Hindlimb muscle (tissue), 1 donor: ENCODE measurements at regions not wholly inside any gene's neighbourhood (a gene's known extent, or its start where the extent isn't known, plus 50 kb on each side); places are given as distances from the start of the nearest gene placed in this dataset.
"Not testable (repeated sequence)": the region's sequence is repeated elsewhere in the genome, so short reads cannot be mapped to it uniquely, and the experiment has no call there.

Source experiments
- DNase-seq: peaks from one replicate; pipeline ENCODE4 v3.0.0-alpha.2; 2013

DNA sequence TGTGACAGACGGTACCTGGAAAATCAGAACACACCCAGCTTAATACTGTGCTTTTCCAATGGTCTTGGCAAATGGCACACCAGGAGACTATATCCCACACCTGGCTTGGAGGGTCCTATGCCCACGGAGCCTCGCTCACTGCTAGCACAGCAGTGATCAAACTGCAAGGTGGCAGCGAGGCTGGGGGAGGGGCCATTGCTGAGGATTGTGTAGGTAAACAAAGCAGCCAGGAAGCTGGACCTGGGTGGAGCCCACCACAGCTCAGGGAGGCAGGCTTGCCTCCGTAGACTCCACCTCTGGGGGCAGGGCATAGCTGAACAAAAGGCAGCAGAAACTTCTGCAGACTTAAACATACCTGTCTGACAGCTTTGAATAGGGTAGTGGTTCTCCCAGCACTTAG lies 498.0 kb downstream of the C12orf50 start:
- DNase-seq = not testable (repeated sequence)

DNA sequence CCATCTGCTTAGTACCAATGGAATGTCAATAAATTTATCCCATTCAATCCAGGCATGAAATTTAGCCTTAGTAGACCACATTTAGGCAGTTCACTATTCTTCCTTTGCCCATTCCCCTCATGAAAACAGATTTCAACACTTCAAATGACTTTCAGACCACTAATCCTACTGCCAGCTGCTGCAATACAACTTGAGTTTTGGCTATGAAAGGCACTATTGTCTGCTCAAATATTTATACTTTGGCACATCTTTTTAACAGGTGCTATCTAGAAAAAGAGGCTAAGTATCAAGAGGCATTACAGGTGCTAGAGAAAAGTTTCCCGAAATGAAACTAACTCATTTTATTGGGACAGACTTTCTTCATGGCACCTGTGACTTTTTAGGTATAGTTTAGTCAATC lies 499.8 kb downstream of the C12orf50 start:
- peak; percentile 7 for DNase-seq

DNA sequence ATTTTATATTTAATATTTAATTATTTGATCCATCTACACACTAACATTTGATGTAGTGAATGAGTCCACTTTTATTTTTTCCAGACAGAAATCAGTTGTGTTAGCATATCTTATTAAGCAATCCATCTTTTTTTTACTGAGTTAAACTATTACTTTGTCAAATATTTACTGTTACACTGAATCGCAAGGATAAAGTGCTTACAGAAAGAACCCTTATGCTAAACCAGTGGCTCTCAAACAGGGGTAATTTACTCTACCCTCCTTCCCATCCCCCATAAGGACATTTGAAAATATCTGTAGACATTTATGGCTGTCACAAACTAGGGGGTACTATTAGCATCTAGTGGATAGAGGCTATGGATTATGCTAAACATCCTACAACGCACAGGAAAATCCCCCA lies 508.2 kb downstream of the C12orf50 start:
- DNase-seq = no peak

DNA sequence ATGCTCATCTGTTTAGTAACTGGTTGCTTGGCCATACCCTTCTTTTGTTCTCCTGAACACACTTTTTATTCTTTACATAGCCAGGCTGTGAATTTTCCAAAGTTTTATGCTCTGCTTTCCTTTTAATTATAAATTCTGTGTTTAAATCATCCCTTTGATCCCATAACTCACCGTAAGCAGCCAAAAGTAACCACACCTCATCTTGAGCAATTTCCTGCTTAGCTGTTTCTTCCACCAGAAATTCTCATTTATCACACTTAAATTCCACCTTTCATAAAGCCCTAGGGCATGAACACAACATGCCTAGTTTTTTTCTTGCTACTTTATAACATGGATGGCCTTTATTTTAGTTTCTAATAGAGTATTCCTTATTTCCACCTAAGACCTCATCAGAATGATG lies 510.7 kb downstream of the C12orf50 start:
- no peak for DNase-seq

DNA sequence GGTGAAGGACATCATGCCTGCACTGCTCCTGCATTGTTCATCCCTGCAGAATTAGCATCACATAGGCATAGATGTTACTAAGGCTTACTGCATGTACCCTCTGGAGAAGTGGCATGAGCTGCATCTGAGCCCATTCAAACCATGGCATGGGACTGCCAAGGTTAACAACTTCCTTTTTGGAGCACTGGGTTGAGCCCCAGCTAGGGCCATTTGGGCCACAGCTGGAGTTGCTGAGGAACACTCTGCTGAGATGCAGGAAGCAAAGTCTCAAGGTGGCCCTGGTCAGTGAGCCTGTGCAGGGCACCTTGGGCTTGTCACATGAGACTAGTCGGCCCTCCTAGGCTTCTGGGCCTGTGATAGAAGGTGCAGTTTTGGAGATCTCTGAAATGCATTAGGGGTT lies 511.2 kb downstream of the C12orf50 start:
- no peak for DNase-seq

DNA sequence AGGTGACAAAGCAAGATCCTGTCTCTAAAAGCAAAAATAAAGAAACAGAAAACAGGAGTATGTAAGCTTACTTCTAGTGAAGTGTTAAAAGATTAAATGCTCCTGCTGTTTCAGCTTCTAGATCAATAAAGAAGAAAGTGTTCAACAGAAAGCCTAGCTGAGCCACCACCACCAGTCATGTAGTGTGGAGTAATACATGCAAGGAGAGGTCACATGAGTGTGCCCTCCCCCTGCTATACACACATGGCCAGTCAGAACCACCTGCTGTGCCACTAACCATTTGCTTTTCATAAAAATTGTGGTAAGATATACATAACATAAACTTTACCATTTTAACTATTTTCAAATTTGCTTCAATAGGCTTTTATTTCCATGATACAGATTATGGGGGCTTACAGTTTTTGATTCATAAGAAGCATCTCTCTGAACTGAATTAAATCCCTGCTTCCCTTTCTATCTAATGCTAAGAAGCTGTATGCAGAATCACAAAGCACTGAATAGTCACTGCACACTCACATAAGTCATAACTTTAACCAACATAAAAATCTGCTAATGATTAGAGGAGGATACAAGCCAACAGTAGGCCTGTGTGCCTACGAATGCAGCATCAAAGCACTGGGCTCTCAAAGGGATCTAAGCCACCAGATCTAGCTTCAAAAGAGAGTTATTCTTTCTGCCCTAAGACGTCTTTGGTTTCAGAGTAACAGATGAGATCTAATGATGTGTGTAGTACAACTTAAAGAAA lies 515.5 kb downstream of the C12orf50 start:
- DNase-seq = no peak

DNA sequence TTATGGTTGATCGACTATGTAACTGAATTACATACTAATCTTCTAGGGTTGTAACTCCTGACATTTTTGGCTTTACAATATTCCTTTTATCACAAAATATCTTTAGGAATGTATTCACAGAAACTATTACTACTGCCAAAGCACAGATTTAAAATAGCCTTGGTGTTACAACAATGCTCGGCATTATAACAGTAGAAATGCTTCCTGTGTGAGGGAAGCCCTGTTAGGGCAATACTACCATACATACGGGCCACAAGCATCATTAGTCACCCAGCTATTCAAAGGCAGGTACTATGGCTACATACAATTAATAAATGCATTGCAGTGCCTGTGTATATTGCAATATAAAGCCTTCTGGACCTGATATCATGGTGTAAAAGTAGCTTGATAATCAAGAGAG lies 517.8 kb downstream of the C12orf50 start:
- DNase-seq = no peak

DNA sequence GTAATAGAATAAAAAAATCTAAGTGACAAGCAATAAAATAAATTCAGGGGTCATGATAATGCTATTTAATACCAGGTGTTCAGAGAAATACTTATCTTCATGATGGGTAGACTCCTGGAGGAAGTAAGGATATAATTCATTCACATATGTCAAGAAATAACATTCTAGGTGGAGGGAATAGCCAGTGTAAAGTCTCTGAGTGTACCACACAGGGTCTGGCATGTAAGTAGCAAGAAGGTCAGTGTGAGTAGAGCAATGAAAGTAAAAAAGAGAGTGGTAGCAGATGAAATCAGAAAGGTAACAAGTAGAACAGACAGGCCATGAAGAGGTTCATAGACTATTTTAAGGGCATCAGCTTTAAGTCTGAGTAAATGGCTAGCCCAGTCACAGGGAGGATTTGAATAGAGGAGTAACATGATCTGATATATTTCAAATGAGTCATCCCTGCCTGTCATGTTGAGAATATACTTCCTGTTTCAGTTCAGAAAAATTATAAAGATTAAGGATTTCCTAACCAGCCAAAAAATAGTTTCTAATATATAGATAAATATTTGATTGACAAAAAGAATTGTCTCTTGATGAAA lies 519.9 kb downstream of the C12orf50 start:
- DNase-seq = no peak

DNA sequence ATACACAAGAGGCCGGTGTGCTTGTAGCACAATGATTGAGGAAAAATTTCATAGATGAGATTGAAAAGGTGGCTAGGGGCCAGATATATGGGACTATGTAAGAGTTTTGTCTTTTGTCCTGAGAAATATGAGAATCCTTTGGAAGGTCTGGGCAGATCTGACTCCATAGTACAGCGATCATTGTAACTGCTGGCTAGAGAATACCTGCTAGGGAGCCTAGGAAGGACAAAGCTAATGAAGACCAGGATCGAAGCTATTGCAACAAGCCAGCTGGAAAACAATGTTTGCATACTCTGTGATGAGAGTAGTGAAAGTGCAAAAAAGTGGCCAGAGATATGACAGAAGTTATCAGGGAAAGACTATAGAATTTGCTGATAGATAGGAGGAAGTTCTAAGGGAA lies 537.6 kb downstream of the C12orf50 start:
- no peak for DNase-seq

DNA sequence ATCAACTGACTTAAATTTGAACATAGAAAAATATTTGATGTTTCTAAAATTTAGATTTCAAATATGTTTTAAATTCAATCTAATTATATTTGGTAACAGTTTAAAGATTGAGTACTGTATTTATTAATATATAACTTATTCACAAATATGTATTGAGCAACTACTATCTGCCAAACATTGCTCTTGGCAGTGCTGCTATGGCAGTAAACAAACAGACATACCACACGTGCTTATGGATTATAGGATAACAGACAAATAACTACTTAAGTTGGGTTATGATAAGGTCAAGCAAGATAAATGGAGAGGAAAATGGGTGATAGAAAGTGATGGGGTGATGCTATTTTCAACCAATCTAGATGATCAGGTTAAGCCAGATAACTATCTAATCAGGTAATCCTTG lies 538.1 kb downstream of the C12orf50 start:
- no peak for DNase-seq

DNA sequence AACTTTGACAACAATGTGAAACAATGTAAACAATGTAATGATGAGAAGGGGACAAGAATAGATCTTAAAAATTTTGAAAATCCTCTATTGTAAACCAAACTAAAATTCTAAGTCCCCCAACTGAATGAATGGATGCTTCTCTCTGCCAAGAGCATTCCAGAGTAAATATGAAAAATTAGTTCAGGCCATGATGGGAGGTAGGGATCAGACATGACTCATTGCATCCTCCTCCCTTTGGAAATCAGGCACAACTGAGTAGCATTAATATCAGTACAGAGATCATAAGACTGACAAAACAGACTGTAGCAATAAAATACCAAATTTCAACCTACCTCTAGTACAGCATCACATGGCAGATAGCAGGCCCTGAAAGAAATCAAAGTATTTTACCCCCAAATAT lies 559.9 kb downstream of the C12orf50 start:
- no peak for DNase-seq

DNA sequence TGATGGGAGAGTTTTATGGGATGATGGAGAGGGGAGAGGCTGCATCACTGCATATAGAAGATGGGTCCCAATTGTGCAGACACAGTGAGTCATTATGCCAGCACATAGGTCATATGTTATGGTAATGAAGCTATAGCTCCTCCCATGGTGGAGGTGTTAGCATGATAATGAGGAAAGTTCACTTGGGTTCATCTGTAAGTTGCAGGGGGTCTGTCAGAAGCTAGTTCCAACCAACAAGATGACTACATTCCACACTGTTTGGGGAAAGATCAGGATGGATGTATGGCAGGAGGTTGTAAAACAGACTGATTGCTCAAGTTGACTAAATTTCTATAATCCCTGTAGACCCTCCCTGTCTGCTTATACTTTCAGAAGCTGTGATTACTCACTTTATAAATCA lies 561.3 kb downstream of the C12orf50 start:
- DNase-seq = no peak

DNA sequence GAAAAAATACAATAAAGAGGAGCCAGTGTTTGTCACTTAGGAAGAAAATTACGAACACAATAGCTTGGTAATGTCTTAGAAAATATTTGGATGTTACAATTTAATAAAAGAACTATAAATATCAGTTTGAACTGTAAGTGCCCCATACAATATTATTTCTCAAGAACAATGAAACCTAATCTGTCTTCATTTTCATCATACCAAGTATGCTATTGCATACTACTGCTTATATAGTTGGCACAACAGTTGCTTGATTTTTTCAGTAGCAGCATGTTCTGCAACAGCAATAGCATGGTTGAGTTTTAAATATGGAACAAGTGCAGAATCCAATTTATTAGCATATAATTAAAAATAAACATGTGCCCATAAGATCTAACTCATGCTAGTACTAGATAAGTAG lies 564.6 kb downstream of the C12orf50 start:
- DNase-seq = no peak

DNA sequence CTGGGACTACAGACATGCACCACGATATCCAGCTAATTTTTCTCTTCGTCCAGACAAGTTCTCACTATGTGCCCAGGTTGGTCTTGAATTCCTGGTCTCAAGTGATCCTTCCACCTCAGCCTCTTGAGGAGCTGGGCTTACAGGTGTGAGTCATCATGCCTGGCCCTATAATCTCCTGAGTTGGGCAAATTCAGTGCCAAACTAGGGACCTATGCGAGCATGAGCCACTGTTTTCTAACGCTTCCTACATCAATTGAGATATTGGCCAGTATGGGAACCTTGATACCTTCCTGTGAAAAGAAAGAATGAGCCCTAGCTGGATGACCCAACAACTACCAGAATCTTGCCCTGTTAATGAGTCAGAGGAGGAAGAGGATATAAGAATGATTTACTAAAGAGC lies 585.2 kb downstream of the C12orf50 start:
- no peak for DNase-seq

DNA sequence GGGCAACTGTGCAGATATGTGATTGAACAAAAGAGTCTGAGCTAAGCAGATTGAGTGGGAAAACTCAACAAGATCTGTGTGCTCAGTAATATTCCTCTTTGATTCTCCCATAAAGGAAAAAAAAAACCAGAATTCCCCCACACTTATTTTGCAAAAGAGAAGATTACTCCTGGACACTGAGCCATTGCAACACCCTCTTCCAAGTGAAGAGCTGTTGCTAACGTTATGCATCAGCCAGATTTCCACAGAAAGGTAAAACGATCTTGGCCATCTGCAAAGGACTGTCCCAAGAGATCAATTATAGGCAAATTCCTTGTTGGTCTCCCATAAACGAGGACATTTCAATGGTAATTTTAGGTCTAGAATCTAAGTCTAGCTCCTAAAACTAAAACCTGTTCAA lies 587.7 kb downstream of the C12orf50 start:
- no peak for DNase-seq

DNA sequence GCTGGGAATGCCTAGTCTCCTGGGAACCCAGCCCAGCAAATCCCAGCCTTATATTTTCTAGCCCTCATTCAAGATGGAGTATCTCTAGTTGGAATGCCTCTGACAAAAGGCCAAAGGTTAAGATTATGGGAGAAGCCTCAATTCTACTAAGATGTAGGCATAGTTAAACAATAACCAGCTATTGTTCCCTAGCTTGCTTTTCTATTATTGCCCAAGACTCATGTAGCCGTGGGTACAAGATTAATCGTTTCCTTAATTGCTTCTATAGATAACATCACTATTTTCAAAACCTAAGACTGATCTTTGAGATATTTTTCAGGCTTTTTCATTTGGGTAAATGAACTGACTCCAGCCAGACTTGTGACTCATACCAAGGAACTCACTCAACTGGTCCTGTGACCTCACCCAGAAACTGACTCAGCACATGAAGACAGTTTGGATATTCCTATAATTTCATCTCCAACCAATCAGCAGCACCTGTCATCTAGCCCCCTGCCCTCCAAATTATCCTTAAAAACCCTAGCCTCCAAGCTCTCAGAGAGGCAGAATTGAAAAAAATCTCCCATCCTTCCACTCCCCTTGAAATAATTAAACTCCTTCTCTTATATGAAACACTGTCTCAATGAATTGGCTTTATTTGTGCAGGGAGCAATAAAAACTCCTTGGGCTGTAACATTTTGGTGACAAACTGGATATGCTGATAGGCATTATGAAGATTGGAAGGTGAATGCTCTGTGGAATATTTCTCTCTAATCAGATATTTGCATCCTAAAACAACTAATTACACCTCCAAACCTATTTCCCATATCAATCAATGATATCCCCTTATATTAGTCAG lies 589.0 kb downstream of the C12orf50 start:
- no peak for DNase-seq

DNA sequence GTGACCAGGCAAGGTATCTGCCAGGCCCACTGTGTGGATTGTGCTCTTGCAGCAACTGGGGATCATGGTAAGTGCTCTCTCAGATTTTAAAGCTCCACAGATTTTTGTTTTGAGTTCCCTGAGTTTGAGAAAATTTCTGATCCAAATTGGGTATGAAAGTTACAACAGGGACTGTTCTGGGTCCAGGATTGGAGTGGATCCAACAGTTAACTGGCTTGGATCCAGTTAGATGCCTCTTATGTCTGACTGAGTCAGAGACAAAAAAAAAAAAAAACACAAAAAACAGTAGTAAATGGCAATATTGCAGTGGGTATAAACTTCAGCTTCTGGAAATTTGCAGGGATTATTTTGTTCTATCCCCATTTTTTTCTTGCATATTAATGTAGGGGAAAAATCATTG lies 598.8 kb downstream of the C12orf50 start:
- DNase-seq = no peak

DNA sequence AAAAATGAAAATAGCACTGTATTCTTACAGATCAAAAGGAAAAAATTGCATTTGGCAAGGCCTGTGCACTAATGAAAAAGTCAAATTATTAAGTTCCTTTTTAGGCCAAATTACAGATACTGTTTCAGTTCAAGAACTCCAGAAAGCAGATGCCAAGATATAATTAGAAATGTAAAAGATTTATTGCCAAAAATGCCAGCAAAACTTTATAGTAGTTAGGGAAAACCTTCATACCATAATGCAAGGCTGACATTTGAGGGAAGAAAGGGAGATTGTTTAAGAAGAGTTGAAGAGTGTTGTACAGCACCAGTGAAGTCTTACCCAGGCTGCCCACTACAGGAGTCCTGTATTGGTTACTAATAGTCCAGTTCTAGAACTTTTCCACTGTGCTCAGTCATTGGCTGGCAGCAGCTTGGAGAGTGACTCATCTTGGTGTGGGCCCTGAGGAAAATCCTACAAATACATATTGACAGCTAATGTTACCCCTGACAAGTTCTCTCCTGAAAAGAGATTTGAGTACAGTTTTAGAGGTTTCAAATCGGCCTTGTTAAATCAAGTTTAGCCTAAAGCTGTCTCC lies 600.4 kb downstream of the C12orf50 start:
- no peak for DNase-seq

DNA sequence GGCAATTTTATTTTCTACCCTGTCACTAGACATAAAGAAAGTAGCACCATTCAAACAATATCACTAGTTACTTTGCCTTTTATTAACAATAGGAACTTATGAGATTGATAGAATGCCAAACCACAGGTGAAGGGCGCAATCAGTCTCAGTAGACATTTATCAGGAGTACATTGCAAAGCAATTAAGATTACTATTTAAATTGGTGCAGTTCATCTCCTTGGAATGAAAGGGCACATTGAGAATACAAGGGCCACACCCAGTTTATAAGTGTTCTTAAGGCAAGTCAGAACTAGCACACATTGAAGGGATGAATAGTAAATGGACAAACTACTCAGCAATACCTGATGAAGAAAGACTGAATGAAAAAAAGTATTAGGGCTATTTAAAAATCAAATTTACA lies 601.4 kb downstream of the C12orf50 start:
- DNase-seq = no peak

DNA sequence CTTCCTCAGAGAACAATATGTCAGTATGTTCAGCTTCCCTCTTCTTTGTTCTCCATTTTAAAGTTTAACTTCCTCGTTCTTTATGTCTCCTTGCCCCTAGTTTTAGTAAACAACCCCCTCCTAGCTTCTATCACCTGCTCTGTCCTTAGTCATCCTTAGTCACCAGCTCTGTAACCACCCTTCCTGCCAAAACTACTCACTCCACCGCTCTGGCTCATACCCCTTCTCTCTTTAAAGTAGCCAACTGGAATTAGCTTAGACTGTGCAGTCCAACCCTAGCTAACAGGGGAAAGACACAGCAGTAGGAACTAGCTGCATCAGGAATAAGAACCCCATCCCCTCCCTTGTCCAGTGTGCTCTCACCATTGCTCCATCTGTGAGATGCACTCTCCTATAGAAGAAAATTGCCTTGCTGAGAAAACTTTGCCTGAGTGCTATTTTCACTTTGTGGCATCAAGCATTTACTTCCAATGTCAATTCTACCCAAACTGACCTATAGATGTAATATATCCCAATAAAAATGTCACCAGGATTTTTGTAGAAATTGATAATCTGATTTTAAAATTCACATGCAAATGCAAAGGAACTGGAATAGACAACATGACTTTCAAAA lies 603.2 kb downstream of the C12orf50 start:
- DNase-seq = no peak

DNA sequence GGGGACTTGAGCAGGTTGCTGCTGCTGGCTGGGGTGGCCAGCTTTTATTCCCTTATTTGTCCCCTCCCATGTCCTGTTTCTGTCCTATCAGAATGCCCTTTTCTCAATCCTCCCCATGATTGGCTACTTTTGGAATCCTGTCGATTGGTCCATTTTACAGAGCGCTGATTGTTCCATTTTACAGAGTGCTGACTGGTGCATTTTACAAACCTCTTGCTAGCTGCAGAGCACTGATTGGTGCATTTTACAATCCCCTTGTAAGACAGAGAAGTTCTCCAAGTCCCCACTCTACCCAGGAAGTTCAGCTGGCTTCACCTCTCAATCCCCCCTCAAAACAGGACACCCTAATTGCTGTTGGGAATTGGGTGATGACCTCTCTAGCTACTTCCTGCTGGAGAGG lies 608.0 kb downstream of the C12orf50 start:
- DNase-seq = not testable (repeated sequence)

DNA sequence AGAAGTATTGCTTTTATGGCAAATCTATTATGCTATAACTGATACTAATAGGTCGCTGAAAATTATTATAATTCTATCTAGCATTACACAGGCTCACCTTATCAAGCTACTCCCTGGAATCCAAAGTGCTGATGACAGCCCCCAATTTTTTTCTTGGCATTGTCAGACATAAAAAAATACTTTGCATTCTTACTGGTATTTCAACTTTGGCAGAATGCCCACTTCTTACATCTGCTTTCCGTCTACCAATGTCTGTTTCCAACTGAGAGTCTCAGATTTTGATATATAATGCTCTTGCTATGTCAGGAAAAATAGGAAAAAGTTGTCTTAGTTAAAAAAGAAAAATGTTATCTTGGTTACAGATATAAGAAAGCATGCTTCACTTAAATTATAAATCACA lies 615.4 kb downstream of the C12orf50 start:
- peak; percentile 18 for DNase-seq

DNA sequence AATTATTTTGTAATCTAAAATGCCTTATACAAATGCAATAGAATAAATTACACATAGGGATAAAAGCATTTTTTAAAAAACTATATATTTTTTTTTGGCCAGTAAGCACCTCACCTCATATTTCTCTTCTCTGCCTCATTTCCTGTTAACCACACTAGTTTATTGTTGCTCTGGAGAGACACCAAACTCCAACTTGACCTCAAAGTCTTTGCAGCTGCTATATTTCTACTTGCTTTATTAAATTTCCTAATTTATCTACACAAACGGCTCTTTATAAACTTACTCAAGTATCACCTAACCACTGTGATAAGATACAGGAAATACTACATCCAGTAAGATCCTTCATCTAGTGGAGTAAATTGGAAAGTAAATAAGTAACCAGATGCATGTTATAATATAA lies 622.3 kb downstream of the C12orf50 start:
- no peak for DNase-seq
